WTC11 (cell line): ENCODE measurements at regions not wholly inside any gene's neighbourhood (a gene's known extent, or its start where the extent isn't known, plus 50 kb on each side); places are given as distances from the start of the nearest gene placed in this dataset.
"Not testable (repeated sequence)": the region's sequence is repeated elsewhere in the genome, so short reads cannot be mapped to it uniquely, and the experiment has no call there.

Source experiments
- ATAC-seq: fragments of 200-7000 bp; cut with Tn5 transposase; 2 replicates; pipeline ENCODE4 v1.10.0; 2021; ENCODE audit warnings: mild to moderate bottlenecking, moderate library complexity
- CTCF ChIA-PET: fragments of 300-600 bp; sonication (Branson Sonifier 250); formaldehyde crosslinking; loops from one replicate; lab custom pipeline; 2021; ENCODE audit warnings: antibody characterized with exemption; lab: Charles Lee
- POLR2A ChIA-PET: fragments of 350-600 bp; sonication (Branson Sonifier 250); formaldehyde crosslinking; loops from one replicate; lab custom pipeline; 2021; ENCODE audit warnings: antibody characterized with exemption; lab: Charles Lee
- DNase-seq: peaks from one replicate; pipeline ENCODE4 v3.0.0; 2021; ENCODE audit warnings: low spot score
- H3K27ac Mint-ChIP-seq: 2 replicates; pipeline ENCODE4 v1.8.0; 2021; ENCODE audit warnings: mixed read lengths
- H3K27me3 Mint-ChIP-seq: 2 replicates; pipeline ENCODE4 v1.8.0; 2021; ENCODE audit warnings: low read depth, mild to moderate bottlenecking, moderate library complexity, mixed read lengths
- H3K36me3 Mint-ChIP-seq: 2 replicates; pipeline ENCODE4 v1.8.0; 2021; ENCODE audit warnings: mixed read lengths
- H3K4me1 Mint-ChIP-seq: 2 replicates; pipeline ENCODE4 v1.8.0; 2022; ENCODE audit warnings: mixed read lengths
- H3K4me3 Mint-ChIP-seq: 2 replicates; pipeline ENCODE4 v1.8.0; 2021; ENCODE audit warnings: mild to moderate bottlenecking, moderate library complexity, mixed read lengths
- H3K9me3 Mint-ChIP-seq: 2 replicates; pipeline ENCODE4 v1.8.0; 2021; ENCODE audit warnings: mixed read lengths
- AFF4 ChIP-seq: sonication (generic); formaldehyde crosslinking; IDR thresholded peaks from 2 replicates; pipeline ENCODE4 v1.8.1; 2023; ENCODE audit warnings: mild to moderate bottlenecking, missing genetic modification reagents, borderline replicate concordance
- ATF3 ChIP-seq: sonication (generic); formaldehyde crosslinking; conservative IDR thresholded peaks from 2 replicates; pipeline ENCODE4 v1.8.1; 2022; ENCODE audit warnings: mild to moderate bottlenecking, missing genetic modification reagents
- CDX4 ChIP-seq: fragments of 250-450 bp; sonication (Bioruptor Pico); IDR thresholded peaks from 2 replicates; pipeline ENCODE4 v1.9.0; 2021; ENCODE audit warnings: moderate library complexity, mild to moderate bottlenecking, inconsistent platforms, borderline replicate concordance
- ELF4 ChIP-seq: sonication (generic); formaldehyde crosslinking; IDR thresholded peaks from 2 replicates; pipeline ENCODE4 v1.8.1; 2022; ENCODE audit warnings: low read depth, mild to moderate bottlenecking, moderate library complexity, missing genetic modification reagents
- ERG ChIP-seq: fragments of 250-450 bp; sonication (Bioruptor Pico); IDR thresholded peaks from 2 replicates; pipeline ENCODE4 v1.8.0; 2021; ENCODE audit warnings: mild to moderate bottlenecking
- FOXK1 ChIP-seq: sonication (generic); formaldehyde crosslinking; IDR thresholded peaks from 2 replicates; pipeline ENCODE4 v1.8.0; 2022; ENCODE audit warnings: mild to moderate bottlenecking, moderate library complexity, missing genetic modification reagents
- GABPB1 ChIP-seq: sonication (generic); formaldehyde crosslinking; IDR thresholded peaks from 2 replicates; pipeline ENCODE4 v1.8.1; 2023; ENCODE audit warnings: mild to moderate bottlenecking, missing genetic modification reagents
- GTF2I ChIP-seq: fragments of 250-450 bp; sonication (Bioruptor Pico); conservative IDR thresholded peaks from 2 replicates; pipeline ENCODE4 v1.4.0; 2021; ENCODE audit warnings: mild to moderate bottlenecking
- MAX ChIP-seq: sonication (generic); formaldehyde crosslinking; IDR thresholded peaks from 2 replicates; pipeline ENCODE4 v1.8.0; 2022; ENCODE audit warnings: mild to moderate bottlenecking, missing genetic modification reagents
- MLX ChIP-seq: sonication (generic); formaldehyde crosslinking; IDR thresholded peaks from 2 replicates; pipeline ENCODE4 v1.8.1; 2023; ENCODE audit warnings: mild to moderate bottlenecking, missing genetic modification reagents, moderate library complexity
- MYBL2 ChIP-seq: sonication (generic); formaldehyde crosslinking; IDR thresholded peaks from 2 replicates; pipeline ENCODE4 v1.8.1; 2023; ENCODE audit warnings: mild to moderate bottlenecking, moderate library complexity, missing genetic modification reagents
- OVOL2 ChIP-seq: fragments of 250-450 bp; sonication (Bioruptor Pico); IDR thresholded peaks from 2 replicates; pipeline ENCODE4 v1.9.0; 2021; ENCODE audit warnings: mild to moderate bottlenecking, borderline replicate concordance
- TP53 ChIP-seq: sonication (generic); formaldehyde crosslinking; IDR thresholded peaks from 2 replicates; pipeline ENCODE4 v1.8.1; 2023; ENCODE audit warnings: mild to moderate bottlenecking, missing genetic modification reagents
- ZBTB21 ChIP-seq: sonication (generic); formaldehyde crosslinking; IDR thresholded peaks from 2 replicates; pipeline ENCODE4 v1.8.1; 2023; ENCODE audit warnings: mild to moderate bottlenecking, missing genetic modification reagents, borderline replicate concordance
- ZMAT4 ChIP-seq: fragments of 250-450 bp; sonication (Bioruptor Pico); IDR thresholded peaks from 2 replicates; pipeline ENCODE4 v1.9.0; 2021; ENCODE audit warnings: mild to moderate bottlenecking
- ZNF219 ChIP-seq: sonication (generic); formaldehyde crosslinking; IDR thresholded peaks from 2 replicates; pipeline ENCODE4 v1.8.0; 2023; ENCODE audit warnings: missing genetic modification reagents, mild to moderate bottlenecking, borderline replicate concordance
- ZNF263 ChIP-seq: sonication (generic); formaldehyde crosslinking; IDR thresholded peaks from 2 replicates; pipeline ENCODE4 v1.8.1; 2022; ENCODE audit warnings: low read depth, mild to moderate bottlenecking, moderate library complexity, missing genetic modification reagents

- ATAC-seq (no peak), DNase-seq (no peak)
- Mint-ChIP-seq H3K9me3 (peaks cover 11% of the 10 kb centered on the region), H3K27ac (no peak overlapping the region), H3K36me3 (no peaks in the 10 kb centered on the region), H3K27me3 (no peaks in the 10 kb centered on the region; the same call in 1 of the 2 replicates), H3K4me3 (no peak overlapping the region), H3K4me1 (peaks cover 6% of the 10 kb centered on the region)
- no peak for TF ChIP-seq TP53 (CRISPR knock-in tag)
- CTCF ChIA-PET, result interaction anchor here (2.6 kb wide), 1 partner anchor 140 kb away, joined by 6 read pairs; no protein-coding TSS in a partner anchor
- POLR2A ChIA-PET, result no interaction called here
These were observed 77.8 kb upstream of the ZNF717 start for GRCh38 chr3:75863130-75863529.

GRCh38 chr3:75863878-75864277 is 78.5 kb upstream of the ZNF717 start:
- POLR2A ChIA-PET, result no interaction called here
- H3K27me3 Mint-ChIP-seq, result no peaks in the 10 kb centered on the region; the same call in 1 of the 2 replicates
- no peak for ATAC-seq

GRCh38 chr3:75883719-75884118 is 98.4 kb upstream of the ZNF717 start:
- peaks cover 11% of the 10 kb centered on the region for H3K9me3 Mint-ChIP-seq
- DNase-seq, H3K4me3 Mint-ChIP-seq, CTCF ChIA-PET, POLR2A ChIA-PET, H3K36me3 Mint-ChIP-seq, H3K27ac Mint-ChIP-seq, ATAC-seq, H3K27me3 Mint-ChIP-seq: not testable (repeated sequence)
- H3K4me1 Mint-ChIP-seq, result peaks cover 15% of the 10 kb centered on the region

More at GRCh38 chr3:75863878-75864277, 78.5 kb upstream of the ZNF717 start:
- TF ChIP-seq GTF2I (no peak), ELF4 (no peak), MYBL2 (CRISPR knock-in tag) (no peak), GABPB1 (no peak), AFF4 (CRISPR knock-in tag) (no peak), ERG (CRISPR knock-in tag) (no peak), OVOL2 (CRISPR knock-in tag) (no peak), ZNF263 (CRISPR knock-in tag) (no peak), FOXK1 (CRISPR knock-in tag) (no peak), ZNF219 (CRISPR knock-in tag) (no peak)
- TF ChIP-seq, all 79 proteins: peak for 0
- peaks cover 6% of the 10 kb centered on the region for H3K4me1 Mint-ChIP-seq
- CTCF ChIA-PET, result no interaction called here
- no peaks in the 10 kb centered on the region for H3K36me3 Mint-ChIP-seq
- peaks cover 12% of the 10 kb centered on the region for H3K9me3 Mint-ChIP-seq
- DNase-seq, result no peak
- H3K27ac Mint-ChIP-seq, result no peak overlapping the region
- H3K4me3 Mint-ChIP-seq, result no peak overlapping the region

- no peak overlapping the region for H3K4me3 Mint-ChIP-seq
- POLR2A ChIA-PET, result no interaction called here
- ATAC-seq, result no peak
- H3K27ac Mint-ChIP-seq, result no peak overlapping the region
- no peak for DNase-seq
- H3K27me3 Mint-ChIP-seq, result no peaks in the 10 kb centered on the region
- peaks cover 8% of the 10 kb centered on the region for H3K9me3 Mint-ChIP-seq
- H3K36me3 Mint-ChIP-seq, result no peaks in the 10 kb centered on the region
- CTCF ChIA-PET, result no interaction called here
- H3K4me1 Mint-ChIP-seq, result peaks cover 32% of the 10 kb centered on the region
- TF ChIP-seq ZBTB21 (CRISPR knock-in tag) (no peak), ZMAT4 (CRISPR knock-in tag) (no peak), ZNF263 (CRISPR knock-in tag) (no peak), MAX (CRISPR knock-in tag) (no peak), MLX (CRISPR knock-in tag) (no peak), CDX4 (CRISPR knock-in tag) (no peak), ATF3 (CRISPR knock-in tag) (no peak), AFF4 (CRISPR knock-in tag) (no peak)
These were observed 101.7 kb upstream of the ZNF717 start for GRCh38 chr3:75886971-75887526.
